Neural cell (in vitro differentiated cells): ENCODE measurements at regions not wholly inside any gene's neighbourhood (a gene's known extent, or its start where the extent isn't known, plus 50 kb on each side); places are given as distances from the start of the nearest gene placed in this dataset.

ENCODE experiments used
- EP300 ChIP-seq: fragments of 450-650 bp; conservative IDR thresholded peaks from 2 replicates; pipeline ENCODE4 v1.6.1; 2014; ENCODE audit warnings: antibody characterized with exemption, mild to moderate bottlenecking, moderate library complexity; ENCODE audit not compliant: poor library complexity, severe bottlenecking
- EZH2 ChIP-seq: fragments of 200-600, 300-800 bp; shearing (Covaris generic), sonication (generic); IDR thresholded peaks from 2 replicates; pipeline ENCODE4 v1.6.1; 2014; ENCODE audit warnings: antibody characterized with exemption, low read length, borderline replicate concordance, mild to moderate bottlenecking; ENCODE audit not compliant: insufficient read depth, poor library complexity, severe bottlenecking
- MXI1 ChIP-seq: fragments of 450-650 bp; conservative IDR thresholded peaks from 2 replicates; pipeline ENCODE4 v1.6.1; 2014; ENCODE audit warnings: antibody characterized with exemption, mild to moderate bottlenecking; ENCODE audit not compliant: poor library complexity, severe bottlenecking
- POLR2AphosphoS5 ChIP-seq: IDR thresholded peaks from 2 replicates; pipeline ENCODE4 v1.6.1; 2012
- SMC3 ChIP-seq: fragments of 450-650 bp; conservative IDR thresholded peaks from 2 replicates; pipeline ENCODE4 v1.6.1; 2014; ENCODE audit warnings: antibody characterized with exemption, mild to moderate bottlenecking, moderate library complexity; ENCODE audit not compliant: poor library complexity
- TAF1 ChIP-seq: IDR thresholded peaks from 2 replicates; pipeline ENCODE4 v1.6.1; 2012; ENCODE audit warnings: low read depth
- TF ChIP-seq, protein P1 (sequence below): fragments of 450-650 bp; IDR thresholded peaks from 2 replicates; pipeline ENCODE4 v1.5.1; 2014; ENCODE audit warnings: antibody characterized with exemption, mild to moderate bottlenecking, moderate library complexity; ENCODE audit not compliant: poor library complexity, severe bottlenecking
- TF ChIP-seq, protein P2 (sequence below): IDR thresholded peaks from 2 replicates; pipeline ENCODE4 v1.6.1; 2012; ENCODE audit warnings: borderline replicate concordance

DNA sequence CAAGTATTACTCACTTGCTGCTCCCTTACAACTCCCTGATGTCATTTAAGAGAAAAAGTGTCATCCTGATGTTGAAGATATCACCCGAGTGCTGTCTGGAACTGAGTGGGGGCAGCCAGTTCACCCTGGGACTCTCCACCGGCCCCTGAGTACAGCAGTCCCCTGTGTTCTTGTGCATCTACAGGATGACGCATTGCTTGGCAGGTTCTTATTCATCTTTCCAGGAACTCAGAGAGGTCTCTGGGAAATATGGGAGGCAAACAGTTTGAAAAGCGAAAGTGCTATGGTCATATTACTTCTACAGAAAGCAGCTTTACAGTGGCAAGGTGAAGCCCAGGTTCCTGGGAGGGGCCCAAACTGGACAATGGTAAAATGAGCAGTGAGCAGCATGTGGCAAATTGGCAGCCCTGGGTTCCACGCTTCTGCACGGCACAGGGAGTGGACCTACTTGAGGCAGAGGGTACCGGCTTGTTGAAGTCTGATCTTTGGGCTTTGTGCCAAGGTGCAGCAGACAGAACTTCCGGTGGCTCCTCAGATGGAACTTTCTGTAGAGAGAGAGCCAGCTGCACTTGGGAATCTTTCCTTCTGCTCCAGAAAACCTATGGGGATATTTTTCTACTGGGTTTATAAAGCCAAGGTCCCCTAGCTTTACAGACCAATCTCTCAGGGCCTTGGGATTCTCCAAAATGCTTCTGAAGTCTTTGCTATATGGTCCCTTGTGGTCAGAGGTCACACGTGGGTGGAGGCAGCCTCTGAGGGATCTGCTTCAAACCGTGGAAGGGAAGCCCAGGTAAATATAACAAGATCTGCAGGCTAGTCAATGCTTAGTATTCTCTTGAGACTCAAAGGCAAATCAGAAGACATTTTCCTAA lies 128.3 kb downstream of the MAP3K7 start:
- TF ChIP-seq, protein P1, sequence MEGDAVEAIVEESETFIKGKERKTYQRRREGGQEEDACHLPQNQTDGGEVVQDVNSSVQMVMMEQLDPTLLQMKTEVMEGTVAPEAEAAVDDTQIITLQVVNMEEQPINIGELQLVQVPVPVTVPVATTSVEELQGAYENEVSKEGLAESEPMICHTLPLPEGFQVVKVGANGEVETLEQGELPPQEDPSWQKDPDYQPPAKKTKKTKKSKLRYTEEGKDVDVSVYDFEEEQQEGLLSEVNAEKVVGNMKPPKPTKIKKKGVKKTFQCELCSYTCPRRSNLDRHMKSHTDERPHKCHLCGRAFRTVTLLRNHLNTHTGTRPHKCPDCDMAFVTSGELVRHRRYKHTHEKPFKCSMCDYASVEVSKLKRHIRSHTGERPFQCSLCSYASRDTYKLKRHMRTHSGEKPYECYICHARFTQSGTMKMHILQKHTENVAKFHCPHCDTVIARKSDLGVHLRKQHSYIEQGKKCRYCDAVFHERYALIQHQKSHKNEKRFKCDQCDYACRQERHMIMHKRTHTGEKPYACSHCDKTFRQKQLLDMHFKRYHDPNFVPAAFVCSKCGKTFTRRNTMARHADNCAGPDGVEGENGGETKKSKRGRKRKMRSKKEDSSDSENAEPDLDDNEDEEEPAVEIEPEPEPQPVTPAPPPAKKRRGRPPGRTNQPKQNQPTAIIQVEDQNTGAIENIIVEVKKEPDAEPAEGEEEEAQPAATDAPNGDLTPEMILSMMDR = no peak
- no peak for TF ChIP-seq EP300
- no peak for TF ChIP-seq TAF1
- no peak for TF ChIP-seq POLR2AphosphoS5
- TF ChIP-seq SMC3 = no peak
- TF ChIP-seq EZH2 = no peak
- TF ChIP-seq, protein P2, sequence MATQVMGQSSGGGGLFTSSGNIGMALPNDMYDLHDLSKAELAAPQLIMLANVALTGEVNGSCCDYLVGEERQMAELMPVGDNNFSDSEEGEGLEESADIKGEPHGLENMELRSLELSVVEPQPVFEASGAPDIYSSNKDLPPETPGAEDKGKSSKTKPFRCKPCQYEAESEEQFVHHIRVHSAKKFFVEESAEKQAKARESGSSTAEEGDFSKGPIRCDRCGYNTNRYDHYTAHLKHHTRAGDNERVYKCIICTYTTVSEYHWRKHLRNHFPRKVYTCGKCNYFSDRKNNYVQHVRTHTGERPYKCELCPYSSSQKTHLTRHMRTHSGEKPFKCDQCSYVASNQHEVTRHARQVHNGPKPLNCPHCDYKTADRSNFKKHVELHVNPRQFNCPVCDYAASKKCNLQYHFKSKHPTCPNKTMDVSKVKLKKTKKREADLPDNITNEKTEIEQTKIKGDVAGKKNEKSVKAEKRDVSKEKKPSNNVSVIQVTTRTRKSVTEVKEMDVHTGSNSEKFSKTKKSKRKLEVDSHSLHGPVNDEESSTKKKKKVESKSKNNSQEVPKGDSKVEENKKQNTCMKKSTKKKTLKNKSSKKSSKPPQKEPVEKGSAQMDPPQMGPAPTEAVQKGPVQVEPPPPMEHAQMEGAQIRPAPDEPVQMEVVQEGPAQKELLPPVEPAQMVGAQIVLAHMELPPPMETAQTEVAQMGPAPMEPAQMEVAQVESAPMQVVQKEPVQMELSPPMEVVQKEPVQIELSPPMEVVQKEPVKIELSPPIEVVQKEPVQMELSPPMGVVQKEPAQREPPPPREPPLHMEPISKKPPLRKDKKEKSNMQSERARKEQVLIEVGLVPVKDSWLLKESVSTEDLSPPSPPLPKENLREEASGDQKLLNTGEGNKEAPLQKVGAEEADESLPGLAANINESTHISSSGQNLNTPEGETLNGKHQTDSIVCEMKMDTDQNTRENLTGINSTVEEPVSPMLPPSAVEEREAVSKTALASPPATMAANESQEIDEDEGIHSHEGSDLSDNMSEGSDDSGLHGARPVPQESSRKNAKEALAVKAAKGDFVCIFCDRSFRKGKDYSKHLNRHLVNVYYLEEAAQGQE = no peak
- TF ChIP-seq MXI1 = no peak
